ENCODE measurements at regions not wholly inside any gene's neighbourhood (a gene's known extent, or its start where the extent isn't known, plus 50 kb on each side); places are given as distances from the start of the nearest gene placed in this dataset.
"Not testable (repeated sequence)": the region's sequence is repeated elsewhere in the genome, so short reads cannot be mapped to it uniquely, and the experiment has no call there.

DNA sequence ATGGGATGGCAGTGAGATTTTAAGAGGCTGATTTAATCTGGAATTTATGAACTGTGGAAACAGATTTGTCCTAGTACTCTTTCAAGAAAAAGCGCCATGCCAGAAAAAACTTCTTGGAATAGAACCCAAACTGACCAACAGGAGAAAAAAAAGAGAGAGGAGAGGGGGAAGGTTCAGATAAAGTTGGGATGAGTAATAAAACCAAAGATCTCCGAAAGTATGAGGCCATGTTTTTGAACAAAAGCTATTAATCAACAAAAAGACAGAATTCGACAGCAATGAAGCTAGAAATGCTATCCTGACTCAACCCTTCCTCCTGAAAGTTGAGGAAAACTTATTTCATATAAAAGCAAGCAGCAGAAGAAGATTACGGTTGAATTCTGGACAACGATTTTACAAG is 135.5 kb downstream of the CEMIP2 start:
- DNase-seq = no peak

DNA sequence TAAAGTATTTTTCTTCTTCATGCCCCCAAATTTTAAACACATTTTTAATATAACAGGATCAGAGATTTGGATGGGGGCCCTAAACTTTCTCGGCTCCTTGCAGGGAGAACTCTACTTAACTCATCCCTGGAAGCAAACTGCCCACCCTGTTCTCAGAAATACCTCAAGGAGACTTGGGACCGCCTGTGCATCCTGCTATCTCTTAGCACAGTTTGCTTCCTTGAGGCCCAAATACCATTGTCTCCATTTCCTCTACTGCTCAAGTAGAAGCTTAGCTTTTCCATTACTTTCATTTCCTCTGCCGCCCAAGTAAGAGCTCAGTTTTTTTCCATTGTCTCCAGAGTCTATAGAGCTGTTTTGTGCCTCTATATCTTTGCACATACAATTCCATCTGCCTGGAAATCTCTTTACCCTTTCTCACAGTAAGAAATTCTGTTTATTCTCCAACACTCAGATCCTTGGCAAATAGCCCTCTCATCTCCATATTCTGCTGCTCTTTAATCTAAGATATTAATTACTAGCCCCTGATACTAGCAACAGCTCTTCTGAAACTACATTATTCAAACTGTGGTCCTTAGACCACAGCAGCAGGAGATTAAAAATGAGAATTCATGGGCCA is 137.8 kb downstream of the CEMIP2 start:
- DNase-seq = peak; percentile 78

DNA sequence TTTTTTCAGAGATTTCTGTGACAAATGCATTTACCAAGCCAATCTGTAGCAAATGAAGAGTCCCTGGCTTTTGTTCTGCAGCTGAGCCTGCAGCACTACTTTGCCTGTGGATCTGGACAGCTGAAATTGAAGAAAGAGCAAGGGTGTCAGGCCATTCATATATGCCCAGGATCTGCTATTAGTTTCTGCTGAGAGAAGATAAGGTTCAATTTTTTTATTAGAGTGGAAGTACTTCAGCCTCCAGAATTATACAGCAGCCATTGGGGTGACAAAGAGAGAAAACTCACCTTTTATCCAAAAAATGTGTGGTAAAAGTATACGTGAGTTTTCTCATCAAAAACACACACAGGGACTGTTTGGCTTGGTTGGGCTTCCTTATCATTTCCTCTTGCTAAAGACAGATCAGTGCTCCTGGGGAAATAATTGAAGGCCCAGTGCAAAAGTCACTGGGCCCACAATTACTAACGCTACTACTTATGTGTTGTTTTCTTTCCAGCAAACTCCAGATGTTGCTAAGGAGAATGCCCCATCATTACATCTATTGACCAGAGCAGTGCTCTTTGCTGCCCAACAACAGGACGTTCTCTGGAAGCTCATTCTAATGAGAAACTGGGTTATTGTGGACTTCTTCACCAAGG is 138.6 kb downstream of the CEMIP2 start:
- peak; percentile 57 for DNase-seq

DNA sequence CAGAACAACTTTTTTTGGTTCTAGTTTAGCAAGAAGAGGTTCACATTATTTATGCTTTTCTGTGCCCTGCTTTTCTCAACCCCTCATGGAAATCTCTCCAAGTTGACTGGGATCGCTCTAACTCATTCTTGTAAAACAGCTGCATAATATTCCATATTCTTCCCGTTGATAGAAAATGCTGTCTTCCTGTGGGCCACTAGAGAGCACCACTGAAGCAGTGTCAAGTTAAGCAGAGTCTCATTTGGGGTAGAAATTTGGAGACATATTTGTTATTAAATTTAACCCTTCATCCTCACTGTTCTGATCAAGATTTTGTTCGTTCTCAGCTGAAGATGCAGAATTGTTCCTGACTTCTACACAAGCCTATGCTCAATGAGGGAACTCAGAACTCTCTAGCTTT is 140.1 kb downstream of the CEMIP2 start:
- DNase-seq = peak; percentile 49

DNA sequence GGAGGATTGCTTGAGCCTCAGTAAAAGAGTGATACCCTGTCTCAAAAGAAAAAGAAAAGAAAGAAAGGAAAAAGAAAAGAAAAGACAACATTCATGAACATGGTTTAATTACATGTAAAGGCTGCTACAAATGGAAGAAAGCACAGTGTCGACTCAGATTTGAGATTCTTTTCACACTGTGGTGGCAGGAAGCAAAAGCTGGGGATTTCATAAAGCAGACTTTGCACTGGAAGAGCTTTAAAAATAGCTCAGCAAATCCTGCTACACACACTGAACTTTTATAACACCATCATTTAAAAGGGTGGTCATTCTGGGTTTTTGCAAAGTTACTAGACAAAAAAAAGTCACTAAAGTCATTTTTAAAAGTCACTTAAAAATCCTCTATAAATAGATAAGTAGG is 140.8 kb downstream of the CEMIP2 start:
- DNase-seq = no peak

DNA sequence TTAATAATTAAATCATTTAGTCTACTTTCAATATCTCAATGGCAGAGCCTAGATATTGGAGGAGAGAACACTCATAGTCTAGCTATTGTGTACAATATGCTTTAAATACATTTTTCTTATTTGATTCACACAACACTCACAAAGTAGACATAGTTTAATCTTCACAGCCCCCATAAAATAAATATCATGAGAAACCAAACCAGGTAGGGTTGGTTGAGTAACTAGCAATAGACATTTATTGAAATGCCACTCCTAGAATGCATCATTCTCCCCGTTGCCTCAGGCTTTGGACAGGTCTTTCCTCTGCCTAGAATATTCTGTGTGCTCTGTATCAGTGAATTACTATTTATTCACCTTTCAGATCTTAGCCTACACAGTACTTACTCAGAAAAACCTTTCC is 141.9 kb downstream of the CEMIP2 start:
- DNase-seq = no peak

DNA sequence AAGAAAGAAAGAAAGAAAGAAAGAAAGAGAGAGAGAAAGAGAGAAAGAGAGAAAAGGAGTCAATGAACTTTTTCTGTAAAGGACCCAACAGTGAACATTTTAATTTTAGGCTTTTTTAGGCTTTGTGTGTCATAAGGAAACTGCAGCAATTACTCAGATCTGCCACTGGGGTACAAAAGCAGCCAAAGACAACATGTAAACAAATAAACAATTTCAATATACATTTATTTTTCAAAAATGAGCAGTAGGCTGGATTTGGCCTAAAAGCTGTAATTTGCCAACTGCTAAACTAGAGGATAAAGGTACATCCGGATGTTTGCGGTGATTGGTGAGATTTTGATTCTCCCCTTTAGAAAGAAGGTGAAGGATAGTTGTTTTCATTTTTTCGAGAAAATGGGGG is 143.6 kb downstream of the CEMIP2 start:
- no peak for DNase-seq

DNA sequence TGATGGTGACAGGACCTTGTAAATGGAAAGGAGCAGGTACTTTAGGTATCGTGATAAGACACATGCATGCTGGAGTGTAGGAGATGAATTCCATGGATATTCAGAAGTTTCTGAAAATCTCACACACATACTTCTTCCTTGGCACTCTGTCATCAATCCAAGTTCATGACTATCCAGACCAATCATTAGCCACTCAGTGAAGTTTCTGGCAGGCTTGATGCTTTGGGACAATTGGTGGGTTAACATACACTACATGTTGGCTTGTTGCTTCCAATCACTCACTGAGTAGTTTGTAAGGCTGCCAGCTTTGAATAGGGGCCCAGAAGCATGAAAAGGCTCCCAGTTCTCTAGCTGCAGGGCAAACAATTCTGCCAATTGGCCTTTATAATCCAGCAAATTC is 147.6 kb downstream of the CEMIP2 start:
- DNase-seq = no peak

DNA sequence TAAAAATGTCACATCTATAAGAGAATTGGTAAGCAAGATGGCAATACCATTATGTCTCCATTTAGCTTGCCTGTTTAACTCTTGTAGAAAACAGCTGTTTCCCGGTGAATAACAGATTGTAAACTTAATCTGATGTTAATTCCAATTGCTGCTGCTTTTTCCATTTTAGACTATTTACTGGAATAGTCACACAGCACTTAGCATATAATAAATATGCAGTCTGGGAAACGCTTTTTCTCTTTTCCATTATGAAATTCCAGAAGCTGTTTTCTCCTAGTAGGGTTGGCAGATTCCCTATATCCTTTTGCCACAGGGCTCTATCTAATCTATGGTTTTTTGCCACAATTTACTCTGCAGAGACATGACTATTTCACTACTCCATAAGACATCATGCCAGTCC is 148.0 kb downstream of the CEMIP2 start:
- DNase-seq = no peak

DNA sequence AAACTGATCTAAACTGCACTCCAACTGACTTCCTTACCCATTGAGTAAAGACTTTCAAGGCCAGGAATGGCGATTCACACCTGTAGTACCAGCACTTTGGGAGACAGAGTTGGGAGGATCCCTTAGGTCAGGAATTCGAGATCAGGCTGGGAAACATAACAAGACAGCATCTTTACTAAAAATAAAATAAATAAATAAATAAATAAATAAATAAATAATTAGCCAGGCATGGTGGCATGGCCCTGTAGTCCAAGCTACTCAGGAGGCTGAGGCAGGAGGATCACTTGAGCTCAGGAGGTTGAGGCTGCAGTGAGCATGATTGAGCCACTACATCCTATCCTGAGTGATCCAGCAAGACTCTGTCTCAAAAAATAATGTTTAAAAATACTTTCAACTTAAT is 148.4 kb downstream of the CEMIP2 start:
- DNase-seq = no peak

DNA sequence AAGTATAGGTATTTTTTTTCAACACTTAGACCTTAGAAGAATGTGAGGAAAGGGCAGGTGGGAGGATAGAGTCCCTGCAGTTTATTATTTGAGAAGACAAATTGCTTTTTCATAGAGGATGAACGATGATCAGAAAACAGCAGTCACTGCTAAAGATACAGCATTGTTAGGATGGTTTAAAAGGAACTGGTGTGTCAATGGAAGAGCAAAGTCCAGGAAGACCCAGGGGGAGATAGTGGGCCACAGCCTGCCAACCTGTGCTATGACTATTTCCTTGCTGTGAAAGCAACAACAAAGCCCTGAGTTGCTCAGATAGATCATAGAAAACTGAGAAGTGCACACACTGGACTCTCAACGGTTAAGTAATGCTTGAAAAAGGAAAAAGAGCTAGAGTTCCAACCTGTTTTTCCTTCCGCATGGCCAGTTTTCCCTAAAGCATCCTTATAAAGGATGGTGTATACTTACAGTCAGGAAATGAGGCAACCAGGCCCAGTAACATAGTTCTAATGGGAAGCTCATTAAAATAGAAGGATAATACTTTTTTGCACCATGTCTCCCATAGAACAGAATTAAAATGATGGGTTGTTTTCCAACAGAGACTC is 153.8 kb downstream of the CEMIP2 start:
- DNase-seq = no peak

DNA sequence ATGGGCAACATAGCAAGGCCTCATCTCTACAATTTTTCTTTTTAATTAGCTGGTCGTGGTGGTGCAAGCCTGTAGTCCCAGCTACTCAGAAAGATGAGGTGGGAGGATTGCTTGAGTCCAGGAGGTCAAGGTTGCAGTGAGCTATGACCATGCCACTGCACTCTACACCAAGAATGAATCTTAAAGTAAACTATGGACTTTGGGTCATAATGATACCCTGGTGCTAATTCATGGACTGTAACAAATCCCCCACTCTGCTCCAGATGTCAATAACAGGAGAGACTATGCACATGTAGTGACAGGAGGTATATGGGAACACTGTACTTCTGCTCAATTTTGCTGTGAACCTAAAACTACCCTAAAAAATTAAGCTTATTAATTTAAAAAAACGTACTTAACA is 155.4 kb downstream of the CEMIP2 start:
- DNase-seq = no peak

DNA sequence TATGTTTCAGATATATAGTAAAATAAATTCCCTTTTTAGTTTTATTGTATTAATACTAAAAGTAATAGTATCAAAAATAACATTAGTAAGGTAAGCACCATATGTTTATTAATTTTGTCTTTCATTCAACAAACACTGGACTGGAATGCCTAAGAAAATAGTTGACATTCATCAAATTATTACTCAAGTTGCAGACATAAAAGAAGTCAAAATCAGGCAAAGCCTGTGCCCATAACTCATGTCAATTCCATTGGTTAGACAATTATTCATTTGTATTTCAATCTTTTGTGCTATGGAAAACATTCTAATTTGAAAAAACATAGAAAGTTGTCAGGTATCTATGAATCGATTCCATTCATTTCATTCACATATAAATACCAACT is 158.9 kb downstream of the CEMIP2 start:
- no peak for DNase-seq

DNA sequence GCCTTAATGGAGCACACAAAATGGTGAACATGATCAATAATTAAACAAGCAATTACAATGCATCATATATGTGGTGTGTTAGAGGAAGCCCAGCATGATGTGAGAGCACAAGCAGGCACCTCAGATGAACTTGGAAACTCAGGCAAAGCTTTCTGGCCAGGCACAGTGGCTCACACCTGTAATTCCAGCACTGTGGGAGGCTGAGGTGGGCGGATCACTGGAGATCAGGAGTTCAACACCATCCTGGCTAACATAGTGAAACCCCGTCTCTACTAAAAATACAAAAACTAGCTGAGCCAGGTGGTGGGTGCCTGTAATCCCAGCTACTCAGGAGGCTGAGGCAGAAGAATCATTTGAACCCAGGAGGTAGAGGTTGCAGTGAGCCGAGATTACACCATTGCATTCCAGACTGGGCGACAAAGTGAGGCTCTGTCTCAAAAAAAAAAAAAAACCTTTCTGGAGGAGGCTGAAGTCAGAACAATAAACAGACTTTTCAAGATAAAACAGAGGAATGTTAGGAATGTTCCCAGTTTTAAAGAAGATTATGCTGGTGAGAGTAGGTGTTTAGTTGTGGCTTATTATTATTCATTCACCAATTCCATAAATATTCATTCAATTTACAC is 159.4 kb downstream of the CEMIP2 start:
- DNase-seq = no peak

DNA sequence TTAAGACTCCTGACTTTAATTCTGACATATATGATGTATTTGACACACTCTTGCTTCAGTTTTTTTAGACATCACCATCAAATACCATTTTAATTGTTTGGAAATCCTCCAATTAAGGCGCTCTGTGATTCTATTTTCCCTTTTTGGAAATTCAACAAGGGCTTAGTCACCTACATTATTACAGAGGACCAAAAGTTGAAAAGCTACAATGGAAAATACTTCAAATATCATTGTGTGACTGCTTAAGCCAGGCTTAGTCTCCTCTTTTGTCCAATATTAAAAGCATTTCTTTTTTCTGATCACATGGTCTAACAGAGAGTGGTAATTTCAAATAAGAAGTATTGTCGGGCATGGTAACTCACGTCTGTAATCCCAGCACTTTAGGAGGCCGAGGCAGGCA is 160.3 kb downstream of the CEMIP2 start:
- no peak for DNase-seq

DNA sequence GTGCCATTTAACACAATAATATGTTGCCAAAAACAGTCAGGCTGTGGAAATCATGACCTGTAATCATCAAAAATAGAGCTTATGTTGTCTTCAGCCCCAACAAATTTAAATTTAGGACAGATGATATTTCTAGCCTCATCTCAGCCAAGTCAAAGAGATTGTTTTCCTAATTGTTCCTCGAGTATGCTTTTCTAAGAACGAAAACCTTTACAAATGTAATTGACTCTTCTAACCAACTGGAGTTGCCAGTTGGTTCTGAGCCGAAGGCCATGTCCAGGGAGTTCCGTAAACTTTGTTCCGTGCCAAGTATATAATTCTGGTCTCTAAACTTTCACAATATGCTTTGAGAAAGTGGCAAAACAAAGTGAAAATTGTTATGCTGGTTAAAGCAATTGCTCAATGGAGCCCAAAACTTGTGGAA is 160.8 kb downstream of the CEMIP2 start:
- DNase-seq = no peak

DNA sequence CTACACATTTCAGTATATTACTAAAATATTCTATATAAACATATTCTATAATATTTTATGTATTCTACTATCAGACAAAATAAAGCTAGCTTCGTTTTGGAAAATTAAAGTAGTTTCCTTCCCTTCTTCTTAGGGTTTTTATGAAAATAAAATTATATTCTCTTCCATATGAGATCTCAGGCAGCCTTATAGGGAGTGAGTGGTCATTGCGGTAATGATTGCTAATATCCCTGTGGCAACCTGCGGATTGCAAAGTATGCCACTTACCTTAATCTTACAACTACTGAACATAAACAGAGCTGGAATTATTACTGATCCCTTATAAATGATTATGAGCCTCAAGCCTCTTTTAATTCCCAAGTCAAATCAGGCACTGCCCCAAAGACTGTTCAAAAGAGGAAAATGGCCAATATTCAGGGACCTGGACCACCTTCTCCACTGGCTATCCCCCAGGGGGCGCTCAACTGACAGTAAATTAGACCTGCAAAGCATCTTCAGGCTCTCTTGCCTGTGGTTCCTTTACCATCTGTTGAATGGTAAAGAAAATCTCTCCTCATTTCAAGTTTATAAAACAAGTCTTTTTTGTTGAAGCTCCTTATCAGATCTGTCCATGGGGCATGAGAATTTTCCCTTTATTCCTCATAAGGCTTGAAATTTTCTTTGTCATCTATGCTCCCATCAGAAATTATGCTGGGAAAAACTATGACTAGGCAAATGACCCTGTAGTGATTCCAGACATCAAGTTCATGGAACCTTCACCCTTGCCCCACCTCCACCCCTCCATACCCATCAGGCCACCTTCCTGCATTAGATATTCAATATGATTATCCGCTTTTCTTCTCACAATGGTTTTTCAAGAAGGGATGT is 163.9 kb downstream of the CEMIP2 start:
- DNase-seq = peak; percentile 90

DNA sequence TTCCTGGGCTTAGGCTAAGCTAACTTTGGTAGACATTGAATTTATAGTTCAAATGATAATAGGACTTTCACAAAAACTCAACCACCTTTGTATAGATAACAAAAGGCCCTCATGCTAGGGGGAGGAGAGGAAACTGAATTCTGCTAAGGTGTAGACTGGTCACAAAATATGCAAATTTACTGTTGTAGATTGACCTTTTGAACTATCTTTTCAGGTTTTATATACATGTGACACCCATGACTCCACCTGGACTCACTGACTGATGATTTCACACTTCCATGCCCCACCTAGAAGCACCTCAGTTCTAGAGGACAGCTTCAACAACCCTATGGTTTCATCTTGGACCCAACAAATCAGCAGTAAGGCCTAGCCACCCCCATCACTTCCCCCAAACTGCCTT is 165.7 kb downstream of the CEMIP2 start:
- DNase-seq = no peak

DNA sequence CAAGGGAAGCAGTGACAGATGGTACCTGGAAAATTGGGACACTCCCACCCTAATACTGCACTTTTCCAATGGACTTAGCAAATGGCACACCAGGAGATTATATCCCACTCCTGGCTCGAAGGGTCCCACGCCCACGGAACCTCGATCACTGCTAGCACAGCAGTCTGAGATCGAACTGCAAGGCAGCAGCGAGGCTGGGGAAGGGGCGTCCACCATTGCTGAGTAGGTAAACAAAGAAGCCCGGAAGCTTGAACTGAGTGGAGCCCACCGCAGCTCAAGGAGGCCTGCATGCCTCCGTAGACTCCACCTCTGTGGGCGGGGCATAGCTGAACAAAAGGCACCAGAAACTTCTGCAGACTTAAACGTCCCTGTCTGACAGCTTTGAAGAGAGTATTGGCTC is 172.6 kb downstream of the CEMIP2 start:
- DNase-seq = not testable (repeated sequence)

DNA sequence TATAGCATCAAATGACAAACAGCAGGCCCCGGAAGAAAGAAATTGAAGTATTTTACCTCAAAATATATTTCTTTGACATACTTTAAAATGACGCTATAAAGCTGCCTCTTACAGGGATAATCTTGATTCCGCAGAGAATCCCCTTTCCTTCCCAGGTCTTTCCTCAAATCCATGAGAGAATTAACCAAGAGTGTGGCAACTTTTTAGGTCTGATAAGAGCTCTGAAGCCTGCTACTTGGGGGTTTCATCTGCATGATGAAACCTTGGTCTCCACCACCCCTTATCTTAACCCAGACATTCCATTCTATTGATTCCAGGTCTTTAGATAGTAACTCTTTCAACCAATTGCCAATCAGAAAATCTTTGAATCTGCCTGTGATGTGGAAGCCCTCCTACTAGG is 173.8 kb downstream of the CEMIP2 start:
- DNase-seq = no peak

DNA sequence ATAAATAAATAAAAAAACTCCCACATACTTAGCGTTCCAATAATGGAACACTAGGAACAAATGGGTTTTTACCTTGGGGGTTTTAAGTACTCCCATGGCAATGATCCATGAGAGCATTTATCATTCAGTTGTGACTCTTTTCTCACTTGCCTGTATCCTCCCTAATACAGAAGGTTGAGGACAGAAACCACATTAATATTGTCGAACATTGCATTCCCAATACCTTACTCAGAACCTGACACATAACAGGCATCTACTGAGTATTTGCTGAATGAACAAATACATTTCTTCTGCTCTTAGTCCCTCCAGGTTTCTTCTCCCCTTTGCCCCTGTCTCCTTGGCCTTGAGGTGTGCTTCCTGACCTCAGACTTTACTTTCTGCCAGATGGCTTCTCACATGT is 175.9 kb downstream of the CEMIP2 start:
- DNase-seq = no peak

DNA sequence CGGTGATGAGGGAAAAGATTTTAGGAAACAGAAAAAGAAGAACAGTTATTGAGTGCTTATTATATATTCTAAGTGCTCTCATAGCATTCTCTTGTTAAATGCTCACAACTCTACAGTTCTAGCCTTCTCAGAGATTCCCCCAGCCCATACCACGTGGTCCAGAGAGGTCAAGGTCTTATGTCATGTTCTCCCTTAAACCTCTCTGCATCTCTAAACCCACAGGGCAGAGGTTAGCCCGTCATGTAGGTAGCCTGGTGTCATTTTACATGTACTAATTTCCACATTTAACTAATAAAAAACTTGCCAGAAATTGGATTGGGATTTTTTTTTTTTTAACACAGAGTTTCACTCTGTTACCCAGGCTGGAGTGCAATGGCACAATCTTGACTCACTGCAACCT is 178.0 kb downstream of the CEMIP2 start:
- no peak for DNase-seq

DNA sequence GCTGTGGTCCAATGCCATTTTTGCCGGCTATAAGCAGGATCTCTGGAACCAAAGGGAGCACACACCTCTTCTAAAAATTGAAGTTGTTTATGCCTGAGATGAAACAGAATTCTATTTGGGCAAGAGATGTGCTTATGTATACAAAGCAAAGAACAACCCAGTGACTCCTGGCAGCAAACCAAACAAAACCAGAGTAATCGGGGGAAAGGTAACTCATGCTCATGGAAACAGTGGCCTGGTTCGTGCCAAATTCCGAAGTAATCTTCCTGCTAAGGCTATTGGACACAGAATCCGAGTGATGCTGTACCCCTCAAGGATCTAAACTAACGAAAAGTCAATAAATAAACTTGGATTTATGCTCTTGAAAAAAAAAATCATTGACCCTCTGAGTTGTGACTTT is 178.7 kb downstream of the CEMIP2 start:
- no peak for DNase-seq

Measured in hematopoietic multipotent progenitor cell treated with erythropoietin and hydrocortisone succinate and interleukin-3 and kit ligand, for 4 days (in vitro differentiated cells).